Activated T-helper 9 cell treated with anti-CD3 and anti-CD28 coated beads, Interleukin-2, amount 50 U/mL, for 16 hours (primary cell): ENCODE measurements at regions not wholly inside any gene's neighbourhood (a gene's known extent, or its start where the extent isn't known, plus 50 kb on each side); places are given as distances from the start of the nearest gene placed in this dataset.
A peak's percentile ranks its signal among the peaks of the same experiment; 100 is the strongest.

Source experiments
- DNase-seq: peaks from one replicate; pipeline ENCODE4 v3.0.0-alpha.2; 2020; ENCODE audit warnings: low read depth

- no peak for DNase-seq
These were observed 52.0 kb upstream of the RPL11 start for GRCh38 chr1:23639460-23640095.

- DNase-seq, result no peak
These were observed 52.8 kb upstream of the RPL11 start for GRCh38 chr1:23638786-23639241.

- DNase-seq, result no peak
These were observed 53.4 kb upstream of the RPL11 start for GRCh38 chr1:23638188-23638619.

GRCh38 chr1:23636009-23636408, 55.6 kb upstream of the RPL11 start:
- DNase-seq, result no peak

- DNase-seq, result no peak
These were observed 56.6 kb upstream of the RPL11 start for GRCh38 chr1:23634840-23635651.

GRCh38 chr1:23634518-23634839, 57.1 kb upstream of the RPL11 start:
- DNase-seq, result no peak

GRCh38 chr1:23632479-23633160, 59.0 kb upstream of the RPL11 start:
- DNase-seq, result no peak

GRCh38 chr1:23629708-23630290, 61.8 kb upstream of the RPL11 start:
- DNase-seq, result no peak

- no peak for DNase-seq
These were observed 62.6 kb upstream of the RPL11 start for GRCh38 chr1:23628951-23629387.

- no peak for DNase-seq
These were observed 64.4 kb upstream of the RPL11 start for GRCh38 chr1:23627069-23627735.

- DNase-seq, result no peak
These were observed 65.6 kb upstream of the RPL11 start for GRCh38 chr1:23625929-23626535.

GRCh38 chr1:23625459-23625858, 66.1 kb upstream of the RPL11 start:
- no peak for DNase-seq

GRCh38 chr1:23624440-23624839, 65.1 kb upstream of the ID3 start:
- DNase-seq, result peak; percentile 23

- DNase-seq, result no peak
These were observed 63.0 kb upstream of the ID3 start for GRCh38 chr1:23622284-23622683.

- DNase-seq, result no peak
These were observed 61.3 kb upstream of the ID3 start for GRCh38 chr1:23620605-23621004.

- peak; percentile 78 for DNase-seq
These were observed 60.2 kb upstream of the ID3 start for GRCh38 chr1:23619299-23620188.

GRCh38 chr1:23618586-23619083, 59.3 kb upstream of the ID3 start:
- DNase-seq, result no peak

GRCh38 chr1:23617084-23617521, 57.8 kb upstream of the ID3 start:
- DNase-seq, result no peak

GRCh38 chr1:23616292-23616824, 57.1 kb upstream of the ID3 start:
- no peak for DNase-seq

GRCh38 chr1:23615852-23616251, 56.6 kb upstream of the ID3 start:
- DNase-seq, result no peak
